Activated CD4-positive, alpha-beta T cell treated with anti-CD3 and anti-CD28 coated beads, Interleukin-2, amount 50 U/mL, for 24 hours (primary cell): ENCODE measurements at regions not wholly inside any gene's neighbourhood (a gene's known extent, or its start where the extent isn't known, plus 50 kb on each side); places are given as distances from the start of the nearest gene placed in this dataset.
"Not testable (repeated sequence)": the region's sequence is repeated elsewhere in the genome, so short reads cannot be mapped to it uniquely, and the experiment has no call there.

Experiments
- DNase-seq, 2 donors: peaks; one replicate each; pipeline ENCODE4 v3.0.0-alpha.2; 2020; ENCODE audit warnings: low read depth in 1 of 2, low spot score in 1 of 2

- DNase-seq: no peak
Observed at GRCh38 chr7:149683181-149683580, 90.2 kb downstream of the ZNF467 start.

GRCh38 chr7:149682038-149682437 lies 91.3 kb downstream of the ZNF467 start:
- DNase-seq: no peak

DNA sequence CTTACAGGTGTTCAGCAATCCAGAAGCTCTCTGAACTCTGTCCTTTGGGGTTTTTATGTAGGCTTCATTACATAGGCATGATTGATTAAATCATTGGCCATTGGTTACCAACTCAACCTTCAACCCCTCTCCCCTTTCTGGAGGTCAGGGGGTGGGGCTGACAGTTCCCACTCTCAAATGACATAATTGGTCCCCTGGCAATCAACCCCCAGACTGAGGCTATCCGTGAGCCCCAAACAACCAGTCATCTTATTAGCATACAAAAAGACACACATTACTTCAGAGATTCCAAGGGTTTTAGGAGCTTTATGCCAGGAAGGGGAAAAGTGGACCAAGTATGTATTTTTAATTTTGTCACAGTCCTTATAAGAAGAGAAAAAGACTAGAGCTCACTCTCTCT lies 92.1 kb downstream of the ZNF467 start:
- DNase-seq: no peak

DNA sequence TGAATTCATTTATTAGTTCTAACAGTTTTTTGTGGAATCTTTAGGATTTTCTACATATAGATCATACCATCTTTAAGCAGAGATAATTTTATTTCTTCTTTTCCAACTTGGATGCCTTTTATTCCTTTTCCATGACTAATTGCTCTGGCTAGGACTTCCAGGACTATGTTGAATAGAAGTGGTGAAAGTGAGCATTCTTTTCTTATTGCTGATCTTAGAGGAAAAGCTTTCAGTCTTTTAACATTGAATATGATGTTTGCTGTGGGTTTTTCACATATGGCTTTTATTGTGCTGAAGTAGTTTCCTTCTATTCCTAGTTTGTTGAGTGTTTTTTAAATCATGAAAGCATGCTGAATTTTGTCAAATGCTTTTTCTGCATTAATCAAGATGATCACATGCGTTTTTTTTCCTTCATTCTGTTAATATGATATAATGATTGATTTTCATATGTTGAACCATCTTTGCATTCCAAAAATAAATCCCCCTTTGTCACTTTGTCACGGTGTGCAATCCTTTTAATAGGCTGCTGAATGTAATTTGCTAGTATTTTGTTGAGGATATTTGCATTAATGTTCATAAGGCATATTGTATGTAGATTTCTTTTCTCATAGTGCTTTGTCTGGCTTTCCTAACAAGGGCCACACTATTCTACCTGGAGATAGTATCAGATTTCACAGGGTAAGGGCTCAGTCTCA lies 92.9 kb downstream of the ZNF467 start:
- DNase-seq: no peak

GRCh38 chr7:149674728-149675385 lies 98.5 kb downstream of the ZNF467 start:
- not testable (repeated sequence) for DNase-seq

- DNase-seq: no peak
Observed at GRCh38 chr7:149673006-149673405, 100.4 kb downstream of the ZNF467 start.

DNA sequence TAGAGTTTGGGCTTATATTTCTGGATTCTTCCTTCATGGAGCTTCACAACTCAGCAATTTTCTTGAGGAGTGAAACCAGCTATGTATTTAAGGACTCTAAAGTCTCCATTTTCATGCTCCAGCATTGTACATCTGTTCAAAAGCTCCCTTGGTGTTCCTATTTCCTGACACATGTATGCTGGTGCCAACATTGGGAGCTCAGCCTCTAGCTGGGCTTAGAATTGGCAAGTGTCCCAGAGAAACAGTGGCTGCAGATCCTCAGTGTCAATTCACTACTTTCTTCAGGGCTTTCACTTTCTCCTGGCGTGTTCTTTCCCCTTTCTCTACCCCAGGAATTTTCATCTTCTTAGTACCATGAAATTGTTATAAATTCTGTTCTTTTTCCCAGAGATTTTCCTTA lies 103.1 kb downstream of the ZNF467 start:
- no peak for DNase-seq

- no peak for DNase-seq
Observed at GRCh38 chr7:149669121-149669818, 104.1 kb downstream of the ZNF467 start.

DNA sequence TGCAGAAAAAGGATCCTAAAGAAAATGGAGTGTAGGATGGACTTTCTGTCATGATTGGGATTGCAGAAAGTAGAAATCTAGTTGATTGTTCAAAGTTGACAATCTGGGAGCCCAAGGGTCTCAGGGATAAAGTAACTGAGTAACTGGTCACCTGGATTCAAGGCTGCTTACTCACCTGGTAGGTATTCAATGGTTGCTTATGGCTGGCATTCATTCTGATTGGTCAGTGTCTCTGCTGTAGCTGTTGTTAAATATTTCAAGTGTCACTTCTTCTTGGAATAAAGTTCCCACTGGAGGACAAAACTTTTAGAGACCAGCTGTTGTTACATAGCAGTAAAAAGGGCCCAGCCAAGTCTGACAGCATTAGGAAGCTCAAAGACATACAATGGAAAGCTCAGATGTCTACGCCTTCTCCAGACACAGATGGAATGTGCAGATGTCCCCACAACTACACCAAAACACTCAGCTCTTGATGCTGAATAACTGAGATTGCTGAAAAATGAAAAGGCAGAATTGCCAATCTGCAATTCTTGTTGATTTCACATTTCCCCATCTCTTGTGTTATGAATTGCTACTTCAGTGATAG lies 106.9 kb downstream of the ZNF467 start:
- DNase-seq: no peak

GRCh38 chr7:149665618-149666017 lies 107.8 kb downstream of the ZNF467 start:
- not testable (repeated sequence) for DNase-seq

- DNase-seq: no peak
Observed at GRCh38 chr7:149664666-149665065, 108.7 kb downstream of the ZNF467 start.

GRCh38 chr7:149664176-149664575 lies 109.2 kb downstream of the ZNF467 start:
- DNase-seq: no peak

DNA sequence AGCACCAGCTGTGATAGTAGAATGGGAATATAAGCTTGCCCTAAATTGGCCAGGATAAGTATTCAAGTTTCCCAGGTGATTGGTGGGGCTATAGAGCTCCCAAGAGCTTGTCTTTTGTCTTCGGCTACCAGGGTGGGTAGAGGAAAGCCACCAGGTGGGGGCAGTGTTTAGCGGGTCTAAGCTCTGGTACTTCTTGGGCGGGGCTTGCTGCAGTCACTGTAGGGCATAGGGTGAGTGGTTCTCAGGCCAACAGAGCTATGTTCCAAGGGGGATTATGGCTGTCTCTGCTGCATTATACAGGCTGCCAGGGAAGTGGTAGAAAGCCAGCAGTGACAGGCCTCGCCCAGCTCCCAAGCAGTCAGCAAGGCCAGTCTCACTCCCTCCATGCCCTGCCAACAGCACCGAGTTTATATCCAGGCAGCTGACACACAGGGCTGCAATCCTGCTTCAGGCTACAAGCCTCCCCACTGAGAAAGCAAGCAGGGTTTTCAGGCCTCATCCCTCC lies 110.7 kb downstream of the ZNF467 start:
- DNase-seq: peak; percentile 33 to 36

GRCh38 chr7:149655784-149656183 lies 117.6 kb downstream of the ZNF467 start:
- DNase-seq: no peak

DNA sequence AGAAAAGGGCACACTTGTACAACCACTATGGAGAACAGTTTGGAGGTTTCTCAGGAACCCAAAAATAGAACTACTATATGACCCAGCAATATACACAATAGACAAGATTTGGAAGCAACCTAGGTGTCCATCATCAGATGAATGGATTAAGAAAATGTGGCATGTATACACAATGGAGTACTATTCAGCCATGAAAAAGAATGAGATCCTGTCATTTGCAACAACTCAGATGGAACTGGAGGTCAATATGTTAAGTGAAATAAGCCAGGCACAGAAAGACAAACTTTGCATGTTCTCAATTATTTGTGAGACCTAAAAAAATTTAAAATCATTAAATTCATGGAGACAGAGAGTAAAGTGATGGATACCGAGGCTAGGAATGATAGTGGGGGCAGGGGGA lies 118.8 kb downstream of the ZNF467 start:
- no peak for DNase-seq

- not testable (repeated sequence) for DNase-seq
Observed at GRCh38 chr7:149650190-149650589, 123.2 kb downstream of the ZNF467 start.

- DNase-seq: no peak
Observed at GRCh38 chr7:149644754-149645153, 128.6 kb downstream of the ZNF467 start.

- no peak for DNase-seq
Observed at GRCh38 chr7:149642589-149642988, 130.8 kb downstream of the ZNF467 start.

DNA sequence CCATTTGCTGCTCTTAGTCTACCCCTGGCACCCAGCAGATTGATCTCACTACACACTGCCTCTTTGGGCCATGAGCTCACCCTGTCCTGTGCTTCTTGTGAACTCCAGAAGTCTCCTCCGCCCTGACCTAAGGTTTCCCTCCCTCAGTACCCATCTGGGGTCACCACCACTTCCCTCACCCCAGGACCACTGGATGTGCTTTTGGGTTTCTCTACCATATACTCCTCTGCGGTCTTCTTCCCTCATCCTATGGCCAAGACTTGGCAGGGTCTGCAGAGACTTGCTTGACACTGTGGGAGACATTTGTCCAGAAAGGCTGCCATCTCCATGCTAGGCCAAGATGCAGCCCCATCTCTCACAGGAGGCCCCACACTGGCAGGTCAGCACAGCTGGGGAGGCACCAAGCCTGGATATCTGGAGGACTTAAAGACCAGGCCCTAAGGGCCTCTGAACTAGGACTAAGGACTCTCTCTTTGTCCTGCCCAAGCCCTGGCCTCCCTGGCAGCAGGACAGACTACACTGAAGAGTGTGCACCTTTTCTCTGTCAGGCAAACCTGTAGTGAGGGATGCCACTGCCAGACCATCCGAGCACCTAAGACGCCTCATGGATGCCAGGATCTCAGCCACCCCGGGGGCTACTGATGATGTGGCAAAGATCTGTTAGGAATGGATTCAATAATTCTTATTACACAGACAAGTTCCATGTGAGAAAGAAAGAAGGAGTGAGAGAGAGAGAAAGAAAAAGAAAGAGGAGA lies 134.6 kb downstream of the ZNF467 start:
- DNase-seq: no peak

DNA sequence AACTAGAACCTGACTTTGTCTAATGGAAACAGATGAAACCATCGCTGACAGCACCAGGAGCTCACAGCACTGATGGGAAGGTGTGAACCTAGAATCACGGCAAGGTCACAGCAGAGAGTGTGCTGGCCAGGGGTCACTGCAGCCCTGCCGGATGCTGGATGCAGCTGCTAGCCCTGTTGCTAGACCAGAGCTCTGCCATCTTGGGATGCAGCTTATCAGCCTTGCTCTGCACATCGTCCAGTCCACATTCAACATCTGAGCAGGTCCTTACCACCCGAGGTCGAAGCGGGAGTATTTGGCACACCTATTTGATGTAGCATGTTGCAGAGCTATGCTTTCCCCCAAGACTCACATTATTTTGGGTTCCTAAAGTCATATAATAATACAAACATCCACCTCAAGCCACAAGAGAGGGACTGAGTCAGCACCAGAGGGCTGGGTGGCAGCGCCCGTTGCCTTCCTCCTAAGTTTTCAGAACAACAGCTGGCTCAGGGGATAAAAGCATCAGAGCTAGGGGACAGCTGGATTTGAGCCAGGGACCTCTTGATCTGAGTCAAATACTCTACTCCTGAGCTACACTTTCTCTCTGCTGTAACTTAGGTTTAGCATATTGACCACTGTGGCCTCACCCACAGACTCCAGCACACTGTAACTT lies 135.3 kb downstream of the ZNF467 start:
- DNase-seq: no peak
